HCT116 (cell line): ENCODE measurements at regions not wholly inside any gene's neighbourhood (a gene's known extent, or its start where the extent isn't known, plus 50 kb on each side); places are given as distances from the start of the nearest gene placed in this dataset.

Source experiments
- EZH2 ChIP-seq: fragments of 200-600 bp; sonication (generic); IDR thresholded peaks from 2 replicates; pipeline ENCODE4 v1.6.1; 2017; ENCODE audit warnings: antibody characterized with exemption, mixed run types
- POLR2A ChIP-seq: IDR thresholded peaks from 2 replicates; pipeline ENCODE4 v1.7.0; 2011; ENCODE audit warnings: borderline replicate concordance; ENCODE audit not compliant: insufficient read depth, insufficient read length; ENCODE audit errors: extremely low read depth
- POLR2AphosphoS5 ChIP-seq: IDR thresholded peaks from 2 replicates; pipeline ENCODE4 v1.6.1; 2011; ENCODE audit warnings: mild to moderate bottlenecking, low read depth, low read length, moderate library complexity
- SIN3A ChIP-seq: IDR thresholded peaks from 2 replicates; pipeline ENCODE4 v1.6.1; 2012; ENCODE audit warnings: low read depth
- SRF ChIP-seq: IDR thresholded peaks from 2 replicates; pipeline ENCODE4 v1.6.1; 2012; ENCODE audit warnings: low read depth
- TF ChIP-seq, protein P1 (sequence below): IDR thresholded peaks from 2 replicates; pipeline ENCODE4 v1.6.1; 2012; ENCODE audit warnings: low read depth
- TF ChIP-seq, protein P2 (sequence below): IDR thresholded peaks from 2 replicates; pipeline ENCODE4 v1.6.1; 2011; ENCODE audit warnings: mild to moderate bottlenecking, low read length, moderate library complexity; ENCODE audit not compliant: insufficient replicate concordance; ENCODE audit errors: extremely low read depth
- TF ChIP-seq, protein P3 (sequence below), 3 experiments: fragments of 200-600 bp in 1 of 3; sonication (generic) in 1 of 3; IDR thresholded peaks in 2 of 3; conservative IDR thresholded peaks in 1 of 3; 2 replicates each; pipeline ENCODE4 v1.5.1; 2012 to 2017; ENCODE audit warnings: low read depth in 2 of 3, low read length in 2 of 3, antibody characterized with exemption in 1 of 3, borderline replicate concordance in 1 of 3, control low read depth in 1 of 3, mild to moderate bottlenecking in 1 of 3, mixed read lengths in 1 of 3, mixed run types in 1 of 3, moderate library complexity in 1 of 3; ENCODE audit not compliant: insufficient read depth in 1 of 3
- TF ChIP-seq, protein P4 (sequence below): IDR thresholded peaks from 2 replicates; pipeline ENCODE4 v1.6.1; 2012

DNA sequence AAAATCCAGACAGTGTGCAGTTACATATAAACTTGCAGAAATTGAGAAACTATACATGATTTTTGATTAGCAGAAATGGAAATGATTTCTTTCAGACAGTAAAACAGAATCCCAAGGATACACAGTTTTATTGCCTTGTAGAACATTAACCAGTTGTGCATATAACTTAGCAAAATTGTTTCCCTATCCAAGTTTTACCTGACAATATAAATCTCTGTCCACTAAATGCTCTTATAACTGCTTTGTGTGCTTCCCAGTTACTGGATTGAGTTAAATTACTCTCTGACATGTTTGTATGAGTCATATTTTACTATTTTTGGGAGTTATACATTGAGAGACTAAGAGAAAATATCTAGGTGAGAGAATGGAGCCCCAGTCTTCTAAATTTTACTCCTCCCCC lies 563.4 kb downstream of the SH2D4B start:
- TF ChIP-seq, protein P1, sequence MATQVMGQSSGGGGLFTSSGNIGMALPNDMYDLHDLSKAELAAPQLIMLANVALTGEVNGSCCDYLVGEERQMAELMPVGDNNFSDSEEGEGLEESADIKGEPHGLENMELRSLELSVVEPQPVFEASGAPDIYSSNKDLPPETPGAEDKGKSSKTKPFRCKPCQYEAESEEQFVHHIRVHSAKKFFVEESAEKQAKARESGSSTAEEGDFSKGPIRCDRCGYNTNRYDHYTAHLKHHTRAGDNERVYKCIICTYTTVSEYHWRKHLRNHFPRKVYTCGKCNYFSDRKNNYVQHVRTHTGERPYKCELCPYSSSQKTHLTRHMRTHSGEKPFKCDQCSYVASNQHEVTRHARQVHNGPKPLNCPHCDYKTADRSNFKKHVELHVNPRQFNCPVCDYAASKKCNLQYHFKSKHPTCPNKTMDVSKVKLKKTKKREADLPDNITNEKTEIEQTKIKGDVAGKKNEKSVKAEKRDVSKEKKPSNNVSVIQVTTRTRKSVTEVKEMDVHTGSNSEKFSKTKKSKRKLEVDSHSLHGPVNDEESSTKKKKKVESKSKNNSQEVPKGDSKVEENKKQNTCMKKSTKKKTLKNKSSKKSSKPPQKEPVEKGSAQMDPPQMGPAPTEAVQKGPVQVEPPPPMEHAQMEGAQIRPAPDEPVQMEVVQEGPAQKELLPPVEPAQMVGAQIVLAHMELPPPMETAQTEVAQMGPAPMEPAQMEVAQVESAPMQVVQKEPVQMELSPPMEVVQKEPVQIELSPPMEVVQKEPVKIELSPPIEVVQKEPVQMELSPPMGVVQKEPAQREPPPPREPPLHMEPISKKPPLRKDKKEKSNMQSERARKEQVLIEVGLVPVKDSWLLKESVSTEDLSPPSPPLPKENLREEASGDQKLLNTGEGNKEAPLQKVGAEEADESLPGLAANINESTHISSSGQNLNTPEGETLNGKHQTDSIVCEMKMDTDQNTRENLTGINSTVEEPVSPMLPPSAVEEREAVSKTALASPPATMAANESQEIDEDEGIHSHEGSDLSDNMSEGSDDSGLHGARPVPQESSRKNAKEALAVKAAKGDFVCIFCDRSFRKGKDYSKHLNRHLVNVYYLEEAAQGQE: no peak
- TF ChIP-seq POLR2AphosphoS5 (no peak), POLR2A (no peak), EZH2 (no peak), SRF (no peak), SIN3A (no peak)
- TF ChIP-seq, protein P2, sequence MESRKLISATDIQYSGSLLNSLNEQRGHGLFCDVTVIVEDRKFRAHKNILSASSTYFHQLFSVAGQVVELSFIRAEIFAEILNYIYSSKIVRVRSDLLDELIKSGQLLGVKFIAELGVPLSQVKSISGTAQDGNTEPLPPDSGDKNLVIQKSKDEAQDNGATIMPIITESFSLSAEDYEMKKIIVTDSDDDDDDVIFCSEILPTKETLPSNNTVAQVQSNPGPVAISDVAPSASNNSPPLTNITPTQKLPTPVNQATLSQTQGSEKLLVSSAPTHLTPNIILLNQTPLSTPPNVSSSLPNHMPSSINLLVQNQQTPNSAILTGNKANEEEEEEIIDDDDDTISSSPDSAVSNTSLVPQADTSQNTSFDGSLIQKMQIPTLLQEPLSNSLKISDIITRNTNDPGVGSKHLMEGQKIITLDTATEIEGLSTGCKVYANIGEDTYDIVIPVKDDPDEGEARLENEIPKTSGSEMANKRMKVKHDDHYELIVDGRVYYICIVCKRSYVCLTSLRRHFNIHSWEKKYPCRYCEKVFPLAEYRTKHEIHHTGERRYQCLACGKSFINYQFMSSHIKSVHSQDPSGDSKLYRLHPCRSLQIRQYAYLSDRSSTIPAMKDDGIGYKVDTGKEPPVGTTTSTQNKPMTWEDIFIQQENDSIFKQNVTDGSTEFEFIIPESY: no peak
- TF ChIP-seq, protein P3, sequence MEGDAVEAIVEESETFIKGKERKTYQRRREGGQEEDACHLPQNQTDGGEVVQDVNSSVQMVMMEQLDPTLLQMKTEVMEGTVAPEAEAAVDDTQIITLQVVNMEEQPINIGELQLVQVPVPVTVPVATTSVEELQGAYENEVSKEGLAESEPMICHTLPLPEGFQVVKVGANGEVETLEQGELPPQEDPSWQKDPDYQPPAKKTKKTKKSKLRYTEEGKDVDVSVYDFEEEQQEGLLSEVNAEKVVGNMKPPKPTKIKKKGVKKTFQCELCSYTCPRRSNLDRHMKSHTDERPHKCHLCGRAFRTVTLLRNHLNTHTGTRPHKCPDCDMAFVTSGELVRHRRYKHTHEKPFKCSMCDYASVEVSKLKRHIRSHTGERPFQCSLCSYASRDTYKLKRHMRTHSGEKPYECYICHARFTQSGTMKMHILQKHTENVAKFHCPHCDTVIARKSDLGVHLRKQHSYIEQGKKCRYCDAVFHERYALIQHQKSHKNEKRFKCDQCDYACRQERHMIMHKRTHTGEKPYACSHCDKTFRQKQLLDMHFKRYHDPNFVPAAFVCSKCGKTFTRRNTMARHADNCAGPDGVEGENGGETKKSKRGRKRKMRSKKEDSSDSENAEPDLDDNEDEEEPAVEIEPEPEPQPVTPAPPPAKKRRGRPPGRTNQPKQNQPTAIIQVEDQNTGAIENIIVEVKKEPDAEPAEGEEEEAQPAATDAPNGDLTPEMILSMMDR (IDR thresholded peaks at IDR 0.05 in 2 of 3, conservative IDR thresholded peaks at IDR 0.05 in 1 of 3; ENCODE audit: borderline replicate concordance in 1 of 3, insufficient read depth in 1 of 3, low read depth in 2 of 3, low read length in 2 of 3): no peak
- TF ChIP-seq, protein P4, sequence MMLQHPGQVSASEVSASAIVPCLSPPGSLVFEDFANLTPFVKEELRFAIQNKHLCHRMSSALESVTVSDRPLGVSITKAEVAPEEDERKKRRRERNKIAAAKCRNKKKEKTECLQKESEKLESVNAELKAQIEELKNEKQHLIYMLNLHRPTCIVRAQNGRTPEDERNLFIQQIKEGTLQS: no peak
